GM12878 (cell line): ENCODE measurements at regions not wholly inside any gene's neighbourhood (a gene's known extent, or its start where the extent isn't known, plus 50 kb on each side); places are given as distances from the start of the nearest gene placed in this dataset.

ENCODE experiments used
- ATAC-seq: fragments of 200-7000 bp; cut with Tn5 transposase; 3 replicates; pipeline ENCODE4 v1.9.1; 2020; ENCODE audit warnings: mild to moderate bottlenecking, moderate library complexity
- BruUV-seq: library from RNA; stranded (reverse); fragments of 400-500 nt; replicated peaks from 2 replicates; lab custom pipeline; 2021; lab: Mats Ljungman, UMichigan
- CTCF ChIA-PET: fragments of 300-600 bp; sonication (Branson Sonifier 250); formaldehyde crosslinking; extraction: SDS; loops from one replicate; lab custom pipeline; 2021; ENCODE audit warnings: inconsistent platforms; lab: Yijun Ruan, JAX
- POLR2A ChIA-PET: fragments of 350-600 bp; formaldehyde crosslinking; extraction: SDS; loops from one replicate; lab custom pipeline; 2021; ENCODE audit warnings: inconsistent platforms; lab: Charles Lee
- RAD21 ChIA-PET: fragments of 300-600 bp; sonication (Branson Sonifier 250); formaldehyde crosslinking; loops from one replicate; lab custom pipeline; 2023; ENCODE audit warnings: antibody characterized with exemption; ENCODE audit not compliant: unreplicated experiment; lab: Charles Lee
- SMC1A ChIA-PET: fragments of 300-600 bp; sonication (Branson Sonifier 250); formaldehyde crosslinking; loops from one replicate; lab custom pipeline; 2023; ENCODE audit not compliant: unreplicated experiment, uncharacterized antibody; lab: Charles Lee
- DNase-seq: peaks from one replicate; pipeline ENCODE4 v3.0.0-alpha.2; 2011; ENCODE audit warnings: low read depth, low spot score
- FAIRE-seq: peaks from 3 replicates; lab custom pipeline; 2011; peaks lifted over from hg19 to GRCh38; lab: Jason Lieb, UNC
- H2AFZ ChIP-seq: 2 replicates; pipeline ENCODE4 v1.6.0; 2011; ENCODE audit warnings: low read depth, low read length, control low read depth; ENCODE audit not compliant: control insufficient read depth
- H3K27ac ChIP-seq: 2 replicates; pipeline ENCODE4 v1.5.1; 2011; ENCODE audit warnings: control low read depth; ENCODE audit not compliant: control insufficient read depth, insufficient read depth
- H3K27me3 ChIP-seq, 2 experiments: replicated peaks in 1 of 2; 2 replicates each; pipeline versions ENCODE4 v1.6.0 to v1.6.1; 2011; ENCODE audit warnings: low read length in 1 of 2; ENCODE audit not compliant: control insufficient read depth in 2 of 2, insufficient read depth in 2 of 2
- H3K36me3 ChIP-seq, 2 experiments: 2 replicates each; pipeline ENCODE4 v1.5.1; 2011; ENCODE audit warnings: low read length in 1 of 2; ENCODE audit not compliant: control insufficient read depth in 2 of 2, insufficient read depth in 2 of 2
- H3K4me1 ChIP-seq: 2 replicates; pipeline ENCODE4 v1.6.1; 2011; ENCODE audit warnings: mild to moderate bottlenecking, low read length, moderate library complexity, mixed read lengths; ENCODE audit not compliant: control insufficient read depth, insufficient read depth
- H3K4me2 ChIP-seq: 2 replicates; pipeline ENCODE4 v1.6.0; 2011; ENCODE audit warnings: control low read depth; ENCODE audit not compliant: control insufficient read depth, insufficient read depth
- H3K4me3 ChIP-seq: fragments of 200-600 bp; sonication (generic); 2 replicates; pipeline ENCODE4 v1.5.1; 2016
- H3K79me2 ChIP-seq: 2 replicates; pipeline ENCODE4 v1.6.0; 2011; ENCODE audit warnings: low read length; ENCODE audit not compliant: control insufficient read depth, insufficient read depth
- H3K9ac ChIP-seq: 2 replicates; pipeline ENCODE4 v1.8.0; 2011; ENCODE audit warnings: low read length, control low read depth, mixed read lengths; ENCODE audit not compliant: control insufficient read depth, insufficient read depth
- H3K9me3 ChIP-seq: replicated peaks from 3 replicates; pipeline ENCODE4 v1.5.1; 2011; ENCODE audit warnings: mild to moderate bottlenecking, low read length; ENCODE audit not compliant: control insufficient read depth, insufficient read depth
- H4K20me1 ChIP-seq: 2 replicates; pipeline ENCODE4 v1.6.0; 2011; ENCODE audit not compliant: control insufficient read depth, insufficient read depth
- BACH1 ChIP-seq: fragments of 450-650 bp; IDR thresholded peaks from 2 replicates; pipeline ENCODE4 v1.6.1; 2017; ENCODE audit warnings: mild to moderate bottlenecking, borderline replicate concordance
- ESRRA ChIP-seq: IDR thresholded peaks from 2 replicates; pipeline ENCODE4 v1.6.1; 2012; ENCODE audit warnings: mild to moderate bottlenecking, low read length, improper control_type of control experiment
- ETV6 ChIP-seq, 2 experiments: fragments of 450-650 bp in 1 of 2; IDR thresholded peaks in 1 of 2; conservative IDR thresholded peaks in 1 of 2; 2 replicates each; pipeline ENCODE4 v1.6.1; 2014; ENCODE audit warnings: antibody characterized with exemption in 1 of 2, borderline replicate concordance in 1 of 2, low read depth in 1 of 2, mild to moderate bottlenecking in 1 of 2, moderate library complexity in 1 of 2
- HSF1 ChIP-seq: fragments of 150-350 bp; IDR thresholded peaks from 2 replicates; pipeline ENCODE4 v1.6.1; 2014; ENCODE audit warnings: mild to moderate bottlenecking, low read depth, low read length
- IKZF2 ChIP-seq, 2 experiments: fragments of 450-650 bp; IDR thresholded peaks; 2 replicates each; pipeline ENCODE4 v1.6.1; 2017; ENCODE audit warnings: mild to moderate bottlenecking in 2 of 2, moderate library complexity in 2 of 2
- KDM1A ChIP-seq: fragments of 200-600 bp; sonication (generic); IDR thresholded peaks from 2 replicates; pipeline ENCODE4 v1.6.1; 2016; ENCODE audit warnings: borderline replicate concordance
- MAX ChIP-seq: IDR thresholded peaks from 2 replicates; pipeline ENCODE4 v1.6.1; 2012; ENCODE audit warnings: low read depth, low read length, improper control_type of control experiment
- MEF2B ChIP-seq: fragments of 450-650 bp; IDR thresholded peaks from 2 replicates; pipeline ENCODE4 v1.6.1; 2018; ENCODE audit warnings: mild to moderate bottlenecking, moderate library complexity; ENCODE audit not compliant: partially characterized antibody, poor library complexity, severe bottlenecking
- MYC ChIP-seq: IDR thresholded peaks from 2 replicates; pipeline ENCODE4 v1.6.1; 2011; ENCODE audit warnings: mild to moderate bottlenecking, low read length, moderate library complexity, inconsistent platforms; ENCODE audit not compliant: insufficient read depth, insufficient replicate concordance, insufficient read length, severe bottlenecking
- RELA ChIP-seq: fragments of 450-650 bp; IDR thresholded peaks from 2 replicates; pipeline ENCODE4 v1.8.0; 2014; ENCODE audit warnings: borderline replicate concordance; ENCODE audit not compliant: partially characterized antibody
- SPI1 ChIP-seq: IDR thresholded peaks from 2 replicates; pipeline ENCODE4 v1.6.1; 2011; ENCODE audit warnings: low read depth, mild to moderate bottlenecking, low read length, moderate library complexity, borderline replicate concordance; ENCODE audit not compliant: insufficient read depth
- TBL1XR1 ChIP-seq: IDR thresholded peaks from 2 replicates; pipeline ENCODE4 v1.6.1; 2012; ENCODE audit warnings: low read depth, low read length, improper control_type of control experiment
- ZBED1 ChIP-seq: IDR thresholded peaks from 2 replicates; pipeline ENCODE4 v1.6.1; 2016; ENCODE audit warnings: borderline replicate concordance
- ZNF592 ChIP-seq: fragments of 450-650 bp; IDR thresholded peaks from 2 replicates; pipeline ENCODE4 v1.6.1; 2017; ENCODE audit warnings: mild to moderate bottlenecking, moderate library complexity
- WGBS: methylation state at CpG from one replicate; pipeline ENCODE4 v1.1.6; 2016; ENCODE audit warnings: low lambda C conversion rate; ENCODE audit not compliant: insufficient replicate concordance, insufficient coverage; ENCODE audit errors: missing lambda C conversion rate; 5-methylcytosine and 5-hydroxymethylcytosine counted together
- in situ Hi-C: fragments of 300-500 bp; cut with MboI; formaldehyde crosslinking; loops from 9 replicates; pipeline ENCODE4 v1.14.3; 2018; ENCODE audit warnings: mixed read lengths
- intact Hi-C: fragments of 100-400 bp; cut with micrococcal nuclease; formaldehyde crosslinking; loops from one replicate; pipeline ENCODE4 v1.14.2; 2022; ENCODE audit not compliant: unreplicated experiment

GRCh38 chr5:107123014-107123413 lies 547.7 kb downstream of the EFNA5 start:
- CTCF ChIA-PET: interaction anchor here (1.1 to 1.5 kb wide), 2 partner anchors 19 to 125 kb away, joined by 3 read pairs; no protein-coding TSS in a partner anchor
- in situ Hi-C loops: no loop called here
- Histone ChIP-seq H3K4me3 (no peak overlapping the region), H3K79me2 (no peaks in the 10 kb centered on the region), H3K9ac (no peak overlapping the region), H2AFZ (no peak overlapping the region), H3K9me3 (no peaks in the 10 kb centered on the region), H3K36me3 (no peaks in the 10 kb centered on the region), H3K4me1 (no peaks in the 10 kb centered on the region), H3K27ac (no peak overlapping the region), H4K20me1 (no peaks in the 10 kb centered on the region)
- BruUV-seq: no TSS peak
- 50% methylated on average over 2 of the region's 2 CpGs for WGBS
- DNase-seq: no peak
- POLR2A ChIA-PET: no interaction called here
- SMC1A ChIA-PET: interaction anchor here (0.7 kb wide), 1 partner anchor 449 kb away, joined by 3 read pairs; no protein-coding TSS in a partner anchor
- ATAC-seq: no peak
- FAIRE-seq: no peak
- TF ChIP-seq ESRRA (no peak), IKZF2 (IDR thresholded peaks at IDR 0.05) (no peak), MEF2B (no peak), SPI1 (no peak), MAX (no peak), KDM1A (no peak), BACH1 (no peak), HSF1 (no peak), TBL1XR1 (no peak), ZBED1 (no peak), MYC (no peak), ETV6 (conservative IDR thresholded peaks at IDR 0.05 in 1 of 2, IDR thresholded peaks at IDR 0.05 in 1 of 2; ENCODE audit: borderline replicate concordance in 1 of 2, low read depth in 1 of 2) (no peak), RELA (no peak), ZNF592 (no peak)
- TF ChIP-seq, all 136 proteins: peak for 0
- intact Hi-C loops: no loop called here
- Histone ChIP-seq H3K4me2 (no peak overlapping the region), H3K27me3 (no peaks in the 10 kb centered on the region)
- RAD21 ChIA-PET: interaction anchor here (1.6 kb wide), 1 partner anchor 449 kb away, joined by 4 read pairs; no protein-coding TSS in a partner anchor
